ENCODE measurements at regions not wholly inside any gene's neighbourhood (a gene's known extent, or its start where the extent isn't known, plus 50 kb on each side); places are given as distances from the start of the nearest gene placed in this dataset.

DNA sequence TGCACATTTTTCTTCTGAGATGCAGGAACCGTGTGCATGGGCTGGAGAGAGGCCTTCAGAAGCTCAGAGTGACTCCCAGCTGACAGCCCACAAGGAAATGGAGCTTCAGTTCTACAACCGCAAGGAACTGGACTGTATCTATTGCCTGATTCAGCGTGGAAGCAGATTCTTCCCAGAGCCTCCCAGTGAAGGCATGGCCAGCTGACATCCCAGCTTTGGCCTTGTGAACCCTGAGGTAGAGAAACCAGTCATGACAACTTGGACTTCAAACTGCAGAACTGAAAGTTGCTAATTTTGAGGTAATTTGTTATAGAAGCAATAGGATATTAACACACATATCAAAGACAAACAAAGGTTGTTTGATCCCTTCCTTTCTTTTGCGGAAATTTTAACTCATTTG, 94.3 kb upstream of the NOX3 start:
- no peak for TF ChIP-seq POLR2A (IDR thresholded peaks at IDR 0.05)
- TF ChIP-seq, protein P1, sequence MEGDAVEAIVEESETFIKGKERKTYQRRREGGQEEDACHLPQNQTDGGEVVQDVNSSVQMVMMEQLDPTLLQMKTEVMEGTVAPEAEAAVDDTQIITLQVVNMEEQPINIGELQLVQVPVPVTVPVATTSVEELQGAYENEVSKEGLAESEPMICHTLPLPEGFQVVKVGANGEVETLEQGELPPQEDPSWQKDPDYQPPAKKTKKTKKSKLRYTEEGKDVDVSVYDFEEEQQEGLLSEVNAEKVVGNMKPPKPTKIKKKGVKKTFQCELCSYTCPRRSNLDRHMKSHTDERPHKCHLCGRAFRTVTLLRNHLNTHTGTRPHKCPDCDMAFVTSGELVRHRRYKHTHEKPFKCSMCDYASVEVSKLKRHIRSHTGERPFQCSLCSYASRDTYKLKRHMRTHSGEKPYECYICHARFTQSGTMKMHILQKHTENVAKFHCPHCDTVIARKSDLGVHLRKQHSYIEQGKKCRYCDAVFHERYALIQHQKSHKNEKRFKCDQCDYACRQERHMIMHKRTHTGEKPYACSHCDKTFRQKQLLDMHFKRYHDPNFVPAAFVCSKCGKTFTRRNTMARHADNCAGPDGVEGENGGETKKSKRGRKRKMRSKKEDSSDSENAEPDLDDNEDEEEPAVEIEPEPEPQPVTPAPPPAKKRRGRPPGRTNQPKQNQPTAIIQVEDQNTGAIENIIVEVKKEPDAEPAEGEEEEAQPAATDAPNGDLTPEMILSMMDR (IDR thresholded peaks at IDR 0.05), result no peak
